ENCODE measurements at regions not wholly inside any gene's neighbourhood (a gene's known extent, or its start where the extent isn't known, plus 50 kb on each side); places are given as distances from the start of the nearest gene placed in this dataset.
"Not testable (repeated sequence)": the region's sequence is repeated elsewhere in the genome, so short reads cannot be mapped to it uniquely, and the experiment has no call there.

GRCh38 chr2:37746883-37747282 lies 75.4 kb upstream of the CDC42EP3 start:
- no peak for DNase-seq
- Histone ChIP-seq H3K27me3 (peaks cover 0 to 8% (median 0%) of the 10 kb centered on the region in 4 donors), H3K4me1 (no peaks in the 10 kb centered on the region), H3K36me3 (no peaks in the 10 kb centered on the region), H3K27ac (no peak overlapping the region), H3K4me3 (no peak overlapping the region), H3K9me3 (no peaks in the 10 kb centered on the region)
- intact Hi-C loops (cut with DNase I): no loop called here
- TF ChIP-seq POLR2A (IDR thresholded peaks at IDR 0.05): no peak
- no peak for TF ChIP-seq CTCF (IDR thresholded peaks at IDR 0.05)
- WGBS, 2 donors: 87 to 95% methylated on average over 3 of the region's 3 CpGs

GRCh38 chr2:37748541-37748940 lies 77.1 kb upstream of the CDC42EP3 start:
- no peaks in the 10 kb centered on the region for H3K9me3 ChIP-seq
- no peak overlapping the region for H3K4me3 ChIP-seq
- intact Hi-C loops (cut with DNase I): no loop called here
- H3K36me3 ChIP-seq: no peaks in the 10 kb centered on the region
- DNase-seq: no peak
- no peaks in the 10 kb centered on the region for H3K4me1 ChIP-seq
- no peak for TF ChIP-seq CTCF (IDR thresholded peaks at IDR 0.05)
- TF ChIP-seq POLR2A (IDR thresholded peaks at IDR 0.05): no peak
- WGBS, 2 donors: 79 to 87% methylated on average over 4 of the region's 4 CpGs
- H3K27me3 ChIP-seq: peaks cover 0 to 5% (median 0%) of the 10 kb centered on the region in 4 donors
- no peak overlapping the region for H3K27ac ChIP-seq

- H3K9me3 ChIP-seq; intact Hi-C loops (cut with DNase I); H3K4me1 ChIP-seq; DNase-seq; H3K4me3 ChIP-seq; H3K27me3 ChIP-seq; H3K27ac ChIP-seq; H3K36me3 ChIP-seq: not testable (repeated sequence)
These were observed 78.8 kb upstream of the CDC42EP3 start for GRCh38 chr2:37750286-37750685.

- H3K4me1 ChIP-seq: peaks cover 0 to 14% (median 3%) of the 10 kb centered on the region in 3 donors
- H3K27me3 ChIP-seq: no peaks in the 10 kb centered on the region
- 85 to 91% methylated on average over 4 of the region's 4 CpGs for WGBS, 2 donors
- TF ChIP-seq POLR2A (IDR thresholded peaks at IDR 0.05) (no peak), CTCF (IDR thresholded peaks at IDR 0.05) (no peak)
- no peak for DNase-seq
- intact Hi-C loops (cut with DNase I): no loop called here
- no peak overlapping the region for H3K4me3 ChIP-seq
- H3K36me3 ChIP-seq: no peaks in the 10 kb centered on the region
- no peaks in the 10 kb centered on the region for H3K9me3 ChIP-seq
- H3K27ac ChIP-seq: no peak overlapping the region
These were observed 81.3 kb upstream of the CDC42EP3 start for GRCh38 chr2:37752766-37753165.

- Histone ChIP-seq H3K27me3 (no peaks in the 10 kb centered on the region), H3K4me3 (no peak overlapping the region), H3K36me3 (no peaks in the 10 kb centered on the region), H3K9me3 (no peaks in the 10 kb centered on the region), H3K27ac (no peak overlapping the region), H3K4me1 (peaks cover 0 to 14% (median 3%) of the 10 kb centered on the region in 3 donors)
- intact Hi-C loops (cut with DNase I): no loop called here
- DNase-seq: no peak
- no peak for TF ChIP-seq POLR2A (IDR thresholded peaks at IDR 0.05)
- TF ChIP-seq CTCF (IDR thresholded peaks at IDR 0.05): no peak
- WGBS, 2 donors: 96 to 99% methylated on average over 8 of the region's 8 CpGs
These were observed 82.3 kb upstream of the CDC42EP3 start for GRCh38 chr2:37753758-37754157.

- H3K36me3 ChIP-seq; H3K9me3 ChIP-seq; intact Hi-C loops (cut with DNase I); H3K27me3 ChIP-seq; DNase-seq; H3K4me3 ChIP-seq; H3K27ac ChIP-seq: not testable (repeated sequence)
- 38 to 46% methylated on average over 1 of the region's 1 CpG for WGBS, 2 donors
- peaks cover 0 to 14% (median 3%) of the 10 kb centered on the region in 3 donors for H3K4me1 ChIP-seq
These were observed 84.6 kb upstream of the CDC42EP3 start for GRCh38 chr2:37755961-37756559.

GRCh38 chr2:37757456-37757855 lies 86.0 kb upstream of the CDC42EP3 start:
- H3K27me3 ChIP-seq: peaks cover 0 to 10% (median 0%) of the 10 kb centered on the region in 4 donors
- H3K9me3 ChIP-seq; DNase-seq; H3K36me3 ChIP-seq; H3K4me3 ChIP-seq; H3K27ac ChIP-seq; intact Hi-C loops (cut with DNase I): not testable (repeated sequence)
- peaks cover 0 to 14% (median 3%) of the 10 kb centered on the region in 3 donors for H3K4me1 ChIP-seq

- intact Hi-C loops (cut with DNase I); DNase-seq; H3K36me3 ChIP-seq; H3K9me3 ChIP-seq; H3K4me3 ChIP-seq; H3K27ac ChIP-seq: not testable (repeated sequence)
- Histone ChIP-seq H3K4me1 (peaks cover 0 to 14% (median 3%) of the 10 kb centered on the region in 3 donors), H3K27me3 (peaks cover 0 to 16% (median 0%) of the 10 kb centered on the region in 4 donors)
- 43 to 91% methylated on average over 1 of the region's 1 CpG for WGBS, 2 donors
These were observed 86.7 kb upstream of the CDC42EP3 start for GRCh38 chr2:37758141-37758601.

GRCh38 chr2:37759989-37760388 lies 88.5 kb upstream of the CDC42EP3 start:
- intact Hi-C loops (cut with DNase I); H3K4me3 ChIP-seq; H3K9me3 ChIP-seq; H3K36me3 ChIP-seq; H3K27ac ChIP-seq; DNase-seq: not testable (repeated sequence)
- H3K27me3 ChIP-seq: peaks cover 0 to 16% (median 0%) of the 10 kb centered on the region in 4 donors
- WGBS, 2 donors: 84 to 93% methylated on average over 1 of the region's 1 CpG
- H3K4me1 ChIP-seq: peaks cover 0 to 14% (median 3%) of the 10 kb centered on the region in 3 donors

Data from esophagus squamous epithelium (tissue), 5 donors.